SK-N-SH (cell line): ENCODE measurements at regions not wholly inside any gene's neighbourhood (a gene's known extent, or its start where the extent isn't known, plus 50 kb on each side); places are given as distances from the start of the nearest gene placed in this dataset.

Experiments used
- CTCF ChIA-PET: fragments of 300-600, 350-600 bp; formaldehyde crosslinking; extraction: SDS; loops from one replicate; lab custom pipeline; 2021; lab: Yijun Ruan, JAX
- POLR2A ChIA-PET: fragments of 350-600 bp; sonication (Branson Sonifier 250); formaldehyde crosslinking; extraction: SDS; loops from one replicate; lab custom pipeline; 2020; ENCODE audit warnings: antibody characterized with exemption, inconsistent platforms; lab: Yijun Ruan, JAX
- DNase-seq: peaks from one replicate; pipeline ENCODE4 v3.0.0; 2012
- H2AFZ ChIP-seq: fragments of 200-600 bp; sonication (generic); 2 replicates; pipeline ENCODE4 v1.8.1; 2016; ENCODE audit warnings: antibody characterized with exemption, mild to moderate bottlenecking, low read depth
- H3F3A ChIP-seq: fragments of 200-600 bp; sonication (generic); replicated peaks from 2 replicates; pipeline ENCODE3; 2016; ENCODE audit warnings: antibody characterized with exemption, mild to moderate bottlenecking; ENCODE audit not compliant: insufficient read depth
- H3K27ac ChIP-seq, 2 experiments: fragments of 200-500 bp in 1 of 2; fragments of 200-600 bp in 1 of 2; sonication (Bioruptor generic) in 1 of 2; sonication (generic), shearing (Covaris generic) in 1 of 2; 2 replicates each; pipeline versions ENCODE4 v1.5.1 to v1.6.1; 2014 to 2016; ENCODE audit warnings: low read depth in 2 of 2, inconsistent platforms in 1 of 2, low read length in 1 of 2, mild to moderate bottlenecking in 1 of 2, mixed read lengths in 1 of 2
- H3K27me3 ChIP-seq: fragments of 200-600 bp; sonication (generic), shearing (Covaris generic); 2 replicates; pipeline ENCODE4 v1.6.1; 2016; ENCODE audit warnings: mixed run types; ENCODE audit not compliant: insufficient read depth
- H3K36me3 ChIP-seq, 2 experiments: fragments of 200-500 bp in 1 of 2; fragments of 200-600 bp in 1 of 2; sonication (Bioruptor generic) in 1 of 2; sonication (generic) in 1 of 2; replicated peaks in 1 of 2; 2 replicates each; pipeline versions ENCODE3 to v1.5.1; 2014 to 2016; ENCODE audit warnings: low read length in 1 of 2, mild to moderate bottlenecking in 1 of 2; ENCODE audit not compliant: insufficient read depth in 2 of 2, control insufficient read depth in 1 of 2
- H3K4me1 ChIP-seq, 2 experiments: fragments of 200-500 bp in 1 of 2; fragments of 200-600 bp in 1 of 2; sonication (Bioruptor generic) in 1 of 2; sonication (generic), shearing (Covaris generic) in 1 of 2; 2 replicates each; pipeline versions ENCODE4 v1.5.1 to v1.6.1; 2014 to 2016; ENCODE audit warnings: low read depth in 1 of 2, low read length in 1 of 2, mixed run types in 1 of 2; ENCODE audit not compliant: insufficient read depth in 2 of 2, control insufficient read depth in 1 of 2
- H3K4me2 ChIP-seq: fragments of 200-600 bp; sonication (generic), shearing (Covaris generic); 2 replicates; pipeline ENCODE4 v1.6.1; 2017; ENCODE audit warnings: mixed run types
- H3K4me3 ChIP-seq, 2 experiments: fragments of 200-500 bp in 1 of 2; fragments of 200-600 bp in 1 of 2; sonication (Bioruptor generic) in 1 of 2; sonication (generic), shearing (Covaris generic) in 1 of 2; 2 replicates each; pipeline versions ENCODE4 v1.5.1 to v1.8.1; 2014 to 2016; ENCODE audit warnings: low read depth in 2 of 2, inconsistent platforms in 1 of 2, low read length in 1 of 2, mild to moderate bottlenecking in 1 of 2, mixed read lengths in 1 of 2, moderate library complexity in 1 of 2
- H3K79me2 ChIP-seq: fragments of 200-600 bp; sonication (generic); 2 replicates; pipeline ENCODE4 v1.8.1; 2017; ENCODE audit warnings: mild to moderate bottlenecking; ENCODE audit not compliant: insufficient read depth
- H3K9ac ChIP-seq: fragments of 200-600 bp; sonication (generic); 2 replicates; pipeline ENCODE4 v1.6.1; 2017; ENCODE audit warnings: mixed run types
- H3K9me2 ChIP-seq: fragments of 200-600 bp; sonication (generic); 2 replicates; pipeline ENCODE4 v1.6.1; 2017; ENCODE audit warnings: mixed run types
- H3K9me3 ChIP-seq: fragments of 200-600 bp; sonication (generic); 2 replicates; pipeline ENCODE4 v1.6.1; 2017; ENCODE audit warnings: mixed run types, mild to moderate bottlenecking, moderate library complexity
- H4K20me1 ChIP-seq: fragments of 200-600 bp; sonication (generic); 2 replicates; pipeline ENCODE4 v1.6.1; 2017; ENCODE audit warnings: mild to moderate bottlenecking, mixed run types; ENCODE audit not compliant: insufficient read depth
- CTCF ChIP-seq: fragments of 200-600 bp; sonication (generic); IDR thresholded peaks from 2 replicates; pipeline ENCODE4 v1.6.1; 2017; ENCODE audit warnings: antibody characterized with exemption, mild to moderate bottlenecking, moderate library complexity
- EP300 ChIP-seq, 2 experiments: IDR thresholded peaks; 2 replicates each; pipeline versions ENCODE4 v1.4.0 to v1.6.1; 2012; ENCODE audit warnings: borderline replicate concordance in 1 of 2, low read depth in 1 of 2, low read length in 1 of 2
- IRF3 ChIP-seq: fragments of 150-350 bp; IDR thresholded peaks from 2 replicates; pipeline ENCODE4 v1.6.1; 2016; ENCODE audit warnings: mild to moderate bottlenecking, low read depth, low read length
- NRF1 ChIP-seq: IDR thresholded peaks from 2 replicates; pipeline ENCODE4 v1.6.1; 2012; ENCODE audit warnings: low read depth, mild to moderate bottlenecking, low read length
- PBX3 ChIP-seq: IDR thresholded peaks from 2 replicates; pipeline ENCODE4; 2012
- SMC3 ChIP-seq: IDR thresholded peaks from 2 replicates; pipeline ENCODE4 v1.6.1; 2012; ENCODE audit warnings: low read depth, low read length, improper control_type of control experiment
- TAF1 ChIP-seq: IDR thresholded peaks from 2 replicates; pipeline ENCODE4 v1.6.1; 2012; ENCODE audit warnings: low read depth, mild to moderate bottlenecking, low read length, moderate library complexity, borderline replicate concordance
- USF1 ChIP-seq: IDR thresholded peaks from 2 replicates; pipeline ENCODE4 v1.4.0; 2012; ENCODE audit warnings: low read depth, borderline replicate concordance
- WGBS: methylation state at CpG from one replicate; pipeline ENCODE4 v1.1.6; 2017; ENCODE audit warnings: low lambda C conversion rate; 5-methylcytosine and 5-hydroxymethylcytosine counted together

- TF ChIP-seq NRF1 (no peak), EP300 (IDR thresholded peaks at IDR 0.05; ENCODE audit: borderline replicate concordance in 1 of 2, low read depth in 1 of 2, low read length in 1 of 2) (peak in 1 of 2 experiments; percentile 66; a peak in 2 of 4 replicates), TAF1 (no peak), SMC3 (no peak), IRF3 (no peak), PBX3 (no peak), CTCF (no peak), USF1 (no peak)
Measured at GRCh38 chr7:16233517-16233916, 187.8 kb downstream of the CRPPA start (continued).

- Histone ChIP-seq H3K9ac (no peak overlapping the region), H3K4me3 (no peak overlapping the region; a peak in 1 of 4 replicates), H3K27ac (peak overlapping the region in 1 of 2 experiments; percentile 95; a peak in 2 of 4 replicates), H3K9me2 (no peaks in the 10 kb centered on the region), H3F3A (no peaks in the 10 kb centered on the region), H3K27me3 (no peaks in the 10 kb centered on the region), H3K79me2 (no peaks in the 10 kb centered on the region), H3K4me2 (no peak overlapping the region), H3K4me1 (peaks cover 0 to 39% of the 10 kb centered on the region in 2 experiments; a peak in 2 of 4 replicates), H3K36me3 (no peaks in the 10 kb centered on the region), H2AFZ (no peak overlapping the region), H3K9me3 (no peaks in the 10 kb centered on the region), H4K20me1 (no peaks in the 10 kb centered on the region)
- ChIA-PET POLR2A (no interaction called here), CTCF (no interaction called here)
- WGBS: 46% methylated on average over 1 of the region's 1 CpG
- no peak for TF ChIP-seq NRF1
- no peak for DNase-seq
Measured at GRCh38 chr7:16232273-16232672, 189.1 kb downstream of the CRPPA start.
